GM10266 (cell line): ENCODE measurements at regions not wholly inside any gene's neighbourhood (a gene's known extent, or its start where the extent isn't known, plus 50 kb on each side); places are given as distances from the start of the nearest gene placed in this dataset.

Source experiments
- DNase-seq: peaks from one replicate; pipeline ENCODE4 v3.0.0; 2012; ENCODE audit errors: extremely low spot score
- TF ChIP-seq, protein P1 (sequence below): IDR thresholded peaks from 2 replicates; pipeline ENCODE4 v1.5.1; 2012; ENCODE audit warnings: mild to moderate bottlenecking, low read depth; ENCODE audit not compliant: control insufficient read depth, insufficient read depth; ENCODE audit errors: missing control alignments

DNA sequence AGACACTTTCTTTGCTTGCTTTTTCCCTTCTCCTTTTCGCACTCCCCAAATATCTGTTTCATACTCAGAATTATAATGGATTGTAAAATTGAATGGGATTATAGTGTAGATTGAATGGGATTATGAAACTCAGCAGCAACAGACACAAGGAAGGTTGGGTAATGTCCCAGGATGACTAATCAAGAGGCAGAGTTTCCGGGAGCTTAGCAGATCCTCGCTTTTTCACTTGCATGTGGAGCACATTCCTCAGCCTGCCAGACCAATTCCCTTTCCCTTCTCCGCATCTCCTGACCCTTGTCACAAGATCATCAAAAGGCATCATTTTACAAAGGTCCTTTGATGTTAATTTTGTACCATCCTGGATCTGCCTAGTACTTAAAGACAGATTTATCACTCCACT lies 55.1 kb upstream of the SLC1A1 start:
- no peak for DNase-seq
- TF ChIP-seq, protein P1, sequence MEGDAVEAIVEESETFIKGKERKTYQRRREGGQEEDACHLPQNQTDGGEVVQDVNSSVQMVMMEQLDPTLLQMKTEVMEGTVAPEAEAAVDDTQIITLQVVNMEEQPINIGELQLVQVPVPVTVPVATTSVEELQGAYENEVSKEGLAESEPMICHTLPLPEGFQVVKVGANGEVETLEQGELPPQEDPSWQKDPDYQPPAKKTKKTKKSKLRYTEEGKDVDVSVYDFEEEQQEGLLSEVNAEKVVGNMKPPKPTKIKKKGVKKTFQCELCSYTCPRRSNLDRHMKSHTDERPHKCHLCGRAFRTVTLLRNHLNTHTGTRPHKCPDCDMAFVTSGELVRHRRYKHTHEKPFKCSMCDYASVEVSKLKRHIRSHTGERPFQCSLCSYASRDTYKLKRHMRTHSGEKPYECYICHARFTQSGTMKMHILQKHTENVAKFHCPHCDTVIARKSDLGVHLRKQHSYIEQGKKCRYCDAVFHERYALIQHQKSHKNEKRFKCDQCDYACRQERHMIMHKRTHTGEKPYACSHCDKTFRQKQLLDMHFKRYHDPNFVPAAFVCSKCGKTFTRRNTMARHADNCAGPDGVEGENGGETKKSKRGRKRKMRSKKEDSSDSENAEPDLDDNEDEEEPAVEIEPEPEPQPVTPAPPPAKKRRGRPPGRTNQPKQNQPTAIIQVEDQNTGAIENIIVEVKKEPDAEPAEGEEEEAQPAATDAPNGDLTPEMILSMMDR: no peak

DNA sequence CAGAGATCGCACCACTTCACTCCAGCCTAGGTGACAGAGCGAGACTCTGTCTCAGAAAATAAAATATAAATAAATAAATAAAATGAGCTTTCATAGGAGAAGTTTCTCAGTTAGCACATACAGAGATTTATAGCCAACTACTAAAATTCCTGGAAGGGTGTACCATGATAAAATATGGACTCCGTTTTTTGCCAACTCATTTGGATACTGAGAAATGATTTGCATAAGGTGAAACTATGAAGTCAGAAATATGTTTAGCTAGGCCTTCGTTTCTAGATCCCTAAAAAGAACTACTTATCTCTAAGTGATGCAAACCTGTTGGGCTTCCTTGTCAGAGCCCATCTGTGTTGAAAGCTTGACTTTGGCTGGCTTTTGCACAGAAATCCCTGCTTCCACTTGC lies 56.9 kb upstream of the SLC1A1 start:
- DNase-seq: peak; percentile 6
- TF ChIP-seq, protein P1: no peak

GRCh38 chr9:4430432-4431261 lies 59.6 kb upstream of the SLC1A1 start:
- peak; percentile 10 for DNase-seq
- TF ChIP-seq, protein P1: no peak

DNA sequence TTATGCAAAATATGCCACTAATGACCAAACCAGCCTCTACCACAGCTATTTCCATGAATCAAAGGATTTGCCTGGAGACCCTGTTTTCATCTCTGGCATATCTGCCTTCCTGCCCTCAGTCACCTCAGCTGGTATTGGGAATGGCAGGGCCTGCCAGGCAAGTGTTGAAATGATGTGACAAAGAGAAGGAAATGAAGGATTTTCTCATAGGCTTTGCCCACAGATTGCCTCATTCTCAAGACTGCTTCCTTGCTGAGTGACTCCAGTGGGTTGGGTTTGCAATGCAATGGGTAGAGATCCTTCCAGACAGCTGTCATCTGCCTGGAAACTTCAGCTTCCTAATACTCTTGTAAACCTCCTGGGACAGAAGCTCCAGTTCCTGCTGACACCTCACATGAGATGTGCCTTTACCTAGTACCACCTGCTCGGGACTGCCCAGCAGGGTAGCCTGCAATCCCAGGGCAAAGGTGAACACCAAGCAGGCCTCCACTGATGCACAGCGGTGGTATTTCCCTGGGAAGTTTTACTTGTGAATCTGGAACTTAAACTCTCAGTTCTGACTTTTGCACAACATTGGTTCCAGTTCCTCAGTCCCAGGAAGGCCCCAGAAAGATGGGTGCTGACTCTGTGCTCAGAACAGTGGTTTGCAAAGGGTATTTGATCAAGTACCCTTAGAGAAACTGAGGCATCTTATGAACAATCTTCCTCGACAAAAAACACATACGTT lies 64.8 kb upstream of the SLC1A1 start:
- no peak for DNase-seq
- TF ChIP-seq, protein P1: no peak

DNA sequence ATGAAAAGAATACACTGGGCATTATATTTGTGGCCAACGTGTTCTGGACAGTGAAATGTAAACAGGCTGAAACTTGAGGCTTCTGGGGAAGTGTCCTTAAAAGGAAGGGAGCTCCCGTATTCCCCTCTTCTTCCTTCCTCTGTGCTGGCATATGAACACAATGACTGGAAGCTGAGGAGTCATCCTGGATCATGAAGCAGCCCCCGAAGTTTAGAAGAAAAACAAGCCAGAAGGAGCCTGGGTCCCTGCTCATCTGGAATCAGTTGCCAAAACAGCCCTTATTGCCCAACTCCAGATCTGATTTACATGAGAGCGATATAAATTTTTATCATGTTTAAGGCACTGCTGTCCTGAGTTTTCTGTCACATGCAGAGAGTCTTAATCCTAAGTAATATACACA lies 65.4 kb upstream of the SLC1A1 start:
- DNase-seq: no peak
- TF ChIP-seq, protein P1: no peak

- DNase-seq: no peak
- TF ChIP-seq, protein P1: no peak
Observed at GRCh38 chr9:4424038-4424437, 66.2 kb upstream of the SLC1A1 start.

DNA sequence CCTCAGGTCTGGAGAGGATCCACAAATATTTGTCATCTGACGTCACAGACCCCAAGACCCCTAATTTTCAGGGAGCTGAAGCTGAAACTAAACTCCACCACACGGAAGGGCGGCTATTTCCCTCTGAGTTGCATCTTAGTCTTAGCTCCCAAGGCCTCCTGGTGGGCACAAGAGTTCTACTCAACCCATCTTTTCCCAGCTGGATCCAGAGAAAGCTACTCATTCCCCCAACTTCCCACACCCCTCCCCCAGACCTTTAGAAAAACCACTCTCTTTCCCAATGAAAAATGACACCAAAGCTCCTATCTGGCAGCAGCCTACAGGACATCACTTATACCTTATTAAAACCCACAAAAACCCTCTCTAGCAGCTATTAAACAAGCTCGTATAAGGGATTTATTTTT lies 67.1 kb upstream of the SLC1A1 start:
- no peak for DNase-seq
- TF ChIP-seq, protein P1: no peak
